ENCODE measurements at regions not wholly inside any gene's neighbourhood (a gene's known extent, or its start where the extent isn't known, plus 50 kb on each side); places are given as distances from the start of the nearest gene placed in this dataset.

DNA sequence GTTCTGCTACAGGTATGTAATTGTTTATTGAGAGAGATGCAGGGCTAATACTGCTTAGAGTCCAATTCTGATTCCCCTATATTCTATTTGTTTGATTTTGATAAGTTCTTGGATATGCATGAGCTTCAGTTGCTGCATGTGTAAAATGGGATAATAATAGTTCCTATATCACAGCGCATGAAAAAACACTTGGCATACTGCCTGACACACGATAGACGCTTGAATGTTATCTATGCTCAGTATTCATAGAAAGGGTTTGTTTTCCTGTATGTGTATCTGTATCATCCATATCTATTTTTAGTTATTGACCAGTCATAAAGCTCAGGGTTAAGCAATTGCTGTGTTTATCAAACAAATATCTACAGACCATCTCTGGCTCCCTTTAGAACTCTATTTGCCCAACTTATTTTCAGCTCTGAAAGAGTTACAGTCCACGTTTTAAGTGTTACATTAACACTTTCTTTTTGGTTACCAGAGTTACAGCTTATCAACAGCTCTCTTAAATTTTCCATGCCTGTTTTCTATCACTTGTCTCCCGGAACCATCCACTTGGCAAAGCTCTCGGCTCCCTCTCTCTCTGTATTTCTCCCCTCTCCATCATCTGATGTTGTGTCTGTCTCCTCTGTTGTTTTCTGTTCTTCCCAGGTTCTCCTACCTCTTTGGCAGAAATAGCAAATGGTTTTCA lies 334.8 kb downstream of the CBLN1 start:
- no peak for TF ChIP-seq POLR2A (IDR thresholded peaks at IDR 0.05)
- TF ChIP-seq, protein P1, sequence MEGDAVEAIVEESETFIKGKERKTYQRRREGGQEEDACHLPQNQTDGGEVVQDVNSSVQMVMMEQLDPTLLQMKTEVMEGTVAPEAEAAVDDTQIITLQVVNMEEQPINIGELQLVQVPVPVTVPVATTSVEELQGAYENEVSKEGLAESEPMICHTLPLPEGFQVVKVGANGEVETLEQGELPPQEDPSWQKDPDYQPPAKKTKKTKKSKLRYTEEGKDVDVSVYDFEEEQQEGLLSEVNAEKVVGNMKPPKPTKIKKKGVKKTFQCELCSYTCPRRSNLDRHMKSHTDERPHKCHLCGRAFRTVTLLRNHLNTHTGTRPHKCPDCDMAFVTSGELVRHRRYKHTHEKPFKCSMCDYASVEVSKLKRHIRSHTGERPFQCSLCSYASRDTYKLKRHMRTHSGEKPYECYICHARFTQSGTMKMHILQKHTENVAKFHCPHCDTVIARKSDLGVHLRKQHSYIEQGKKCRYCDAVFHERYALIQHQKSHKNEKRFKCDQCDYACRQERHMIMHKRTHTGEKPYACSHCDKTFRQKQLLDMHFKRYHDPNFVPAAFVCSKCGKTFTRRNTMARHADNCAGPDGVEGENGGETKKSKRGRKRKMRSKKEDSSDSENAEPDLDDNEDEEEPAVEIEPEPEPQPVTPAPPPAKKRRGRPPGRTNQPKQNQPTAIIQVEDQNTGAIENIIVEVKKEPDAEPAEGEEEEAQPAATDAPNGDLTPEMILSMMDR (IDR thresholded peaks at IDR 0.05), result no peak
